NCI-H1105 treated with DMSO at 0.1 percent for 48 hours (cell line): ENCODE measurements at regions not wholly inside any gene's neighbourhood (a gene's known extent, or its start where the extent isn't known, plus 50 kb on each side); places are given as distances from the start of the nearest gene placed in this dataset.
"Not testable (repeated sequence)": the region's sequence is repeated elsewhere in the genome, so short reads cannot be mapped to it uniquely, and the experiment has no call there.

Source experiments
- DNase-seq: peaks from one replicate; lab custom pipeline; 2025; lab: John Stamatoyannopoulos, UW

DNA sequence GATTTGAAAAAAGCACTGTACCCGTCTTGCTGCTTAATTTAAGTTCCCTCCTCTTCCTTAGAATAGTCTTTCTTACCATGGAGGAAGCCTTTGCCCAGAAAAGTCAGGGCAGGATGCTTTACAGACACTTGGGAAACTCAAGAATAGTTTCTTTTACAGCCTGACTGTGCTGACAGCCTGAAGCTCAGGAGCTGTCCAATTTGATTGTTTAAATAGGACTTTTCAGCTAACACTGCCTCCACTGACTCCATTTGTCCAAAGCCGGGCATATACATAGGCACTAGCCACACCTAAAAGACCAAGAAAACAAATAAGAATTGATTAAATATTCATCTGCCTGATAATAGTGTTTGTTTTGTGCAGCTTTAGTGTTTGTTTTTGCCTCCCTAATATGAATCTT, 110.9 kb upstream of the L3MBTL4 start:
- DNase-seq: no peak

GRCh38 chr18:6537475-6537874, 122.8 kb upstream of the L3MBTL4 start:
- no peak for DNase-seq

GRCh38 chr18:6541131-6541679, 126.5 kb upstream of the L3MBTL4 start:
- DNase-seq: not testable (repeated sequence)

GRCh38 chr18:6542296-6542695, 127.6 kb upstream of the L3MBTL4 start:
- no peak for DNase-seq

- peak; percentile 45 for DNase-seq
These were observed 128.7 kb upstream of the L3MBTL4 start for GRCh38 chr18:6543330-6543908.

DNA sequence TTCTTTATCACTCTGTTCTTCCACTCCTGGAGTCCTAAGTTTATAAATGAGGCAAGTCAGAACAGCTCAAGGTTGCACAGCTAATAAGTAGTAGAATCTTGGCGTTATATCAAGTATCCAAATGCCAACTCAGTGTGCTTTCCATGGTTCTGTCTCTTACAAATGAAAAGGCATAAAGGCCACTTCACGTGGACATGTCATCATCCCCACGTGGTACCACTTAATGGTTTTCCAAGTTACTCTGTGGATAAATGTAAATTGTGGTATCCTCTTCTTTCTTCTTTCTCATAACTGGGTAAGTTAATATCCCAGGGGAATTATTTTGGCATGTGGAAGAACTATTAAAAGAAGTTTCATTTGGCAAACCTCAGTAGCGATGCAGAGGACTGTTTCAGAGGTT, 131.5 kb upstream of the L3MBTL4 start:
- no peak for DNase-seq

- no peak for DNase-seq
These were observed 132.8 kb upstream of the L3MBTL4 start for GRCh38 chr18:6547476-6547875.

- DNase-seq: no peak
These were observed 138.7 kb upstream of the L3MBTL4 start for GRCh38 chr18:6553234-6553900.

- no peak for DNase-seq
These were observed 142.5 kb upstream of the L3MBTL4 start for GRCh38 chr18:6557057-6557769.

- DNase-seq: no peak
These were observed 143.1 kb upstream of the L3MBTL4 start for GRCh38 chr18:6557770-6558248.

DNA sequence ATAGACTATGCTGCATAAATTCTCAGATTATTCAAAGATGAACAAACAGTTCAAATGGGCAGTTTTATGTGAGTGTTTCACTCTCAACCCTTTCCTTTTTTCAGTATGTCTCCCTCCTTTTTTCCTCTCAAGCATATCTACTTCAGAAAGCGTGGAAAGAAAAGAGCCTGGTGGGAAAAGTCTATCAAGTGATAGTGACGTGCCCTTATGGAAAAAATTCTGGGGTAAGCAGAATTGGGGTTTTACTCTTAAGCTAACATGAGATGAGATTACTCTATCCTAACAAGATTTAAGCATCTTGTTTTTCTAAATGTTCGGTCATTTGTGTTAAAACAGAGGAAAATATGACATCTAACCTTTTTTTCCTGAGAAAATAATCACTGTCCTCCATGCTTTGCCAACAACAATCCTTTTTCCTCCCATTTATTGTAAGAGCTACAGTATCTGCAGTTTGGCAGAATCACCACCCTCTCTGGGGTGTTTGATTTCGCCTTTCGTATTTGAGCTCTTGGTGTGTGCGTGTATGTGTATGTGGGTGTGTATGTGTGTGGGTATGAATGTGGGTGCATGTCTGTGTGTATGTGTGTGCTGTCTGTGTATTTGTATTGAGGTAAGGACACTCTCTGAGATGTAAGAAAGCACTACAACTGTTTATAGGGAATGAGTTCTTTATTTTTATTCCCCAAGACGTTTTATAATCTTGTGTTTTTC, 143.9 kb upstream of the L3MBTL4 start:
- DNase-seq: no peak

GRCh38 chr18:6559296-6559695, 144.6 kb upstream of the L3MBTL4 start:
- no peak for DNase-seq

GRCh38 chr18:6561016-6561415, 146.3 kb upstream of the L3MBTL4 start:
- DNase-seq: no peak

DNA sequence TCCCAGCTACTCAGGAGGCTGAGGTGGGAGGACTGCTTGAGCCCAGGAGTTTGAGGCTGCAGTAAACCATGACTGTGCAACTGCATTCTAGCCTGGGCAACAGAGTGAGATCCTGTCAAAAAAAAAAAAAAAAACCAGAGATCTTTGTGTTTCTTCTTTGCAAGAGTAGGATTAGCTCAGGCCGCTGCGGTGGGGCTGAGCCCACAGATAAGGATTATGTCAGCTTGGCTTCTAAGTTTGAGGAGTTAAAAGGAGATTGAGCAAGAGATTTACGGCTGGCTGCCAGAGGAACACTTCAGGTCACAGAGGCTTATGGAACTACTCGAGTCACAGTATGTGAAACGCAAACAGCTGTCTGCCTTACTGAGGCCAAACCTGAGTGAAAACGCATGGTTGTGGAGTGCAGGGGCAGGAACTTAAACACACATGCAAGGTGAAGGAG, 146.7 kb upstream of the L3MBTL4 start:
- no peak for DNase-seq

- DNase-seq: no peak
These were observed 147.2 kb upstream of the L3MBTL4 start for GRCh38 chr18:6561862-6562291.

DNA sequence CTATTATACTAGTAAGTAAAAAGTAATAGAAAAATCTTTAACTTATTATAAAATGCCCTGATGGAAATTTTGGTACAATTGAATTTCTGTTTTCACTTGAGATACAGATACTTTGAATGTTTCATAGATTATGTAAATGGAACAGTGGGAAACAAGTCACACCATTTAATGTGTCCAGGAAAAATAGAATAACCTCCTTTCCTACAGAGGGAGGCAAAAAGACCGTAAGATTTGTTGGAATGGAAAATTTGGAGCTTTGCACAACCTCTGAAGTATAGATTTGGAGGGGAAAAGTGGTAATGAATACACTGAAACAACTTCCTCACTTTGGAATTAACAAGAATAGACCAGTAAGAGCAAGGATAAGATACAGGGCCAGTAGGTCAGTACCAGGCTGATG, 149.2 kb upstream of the L3MBTL4 start:
- no peak for DNase-seq

- DNase-seq: no peak
These were observed 150.5 kb upstream of the L3MBTL4 start for GRCh38 chr18:6564950-6565814.

GRCh38 chr18:6565815-6566081, 151.0 kb upstream of the L3MBTL4 start:
- no peak for DNase-seq

DNA sequence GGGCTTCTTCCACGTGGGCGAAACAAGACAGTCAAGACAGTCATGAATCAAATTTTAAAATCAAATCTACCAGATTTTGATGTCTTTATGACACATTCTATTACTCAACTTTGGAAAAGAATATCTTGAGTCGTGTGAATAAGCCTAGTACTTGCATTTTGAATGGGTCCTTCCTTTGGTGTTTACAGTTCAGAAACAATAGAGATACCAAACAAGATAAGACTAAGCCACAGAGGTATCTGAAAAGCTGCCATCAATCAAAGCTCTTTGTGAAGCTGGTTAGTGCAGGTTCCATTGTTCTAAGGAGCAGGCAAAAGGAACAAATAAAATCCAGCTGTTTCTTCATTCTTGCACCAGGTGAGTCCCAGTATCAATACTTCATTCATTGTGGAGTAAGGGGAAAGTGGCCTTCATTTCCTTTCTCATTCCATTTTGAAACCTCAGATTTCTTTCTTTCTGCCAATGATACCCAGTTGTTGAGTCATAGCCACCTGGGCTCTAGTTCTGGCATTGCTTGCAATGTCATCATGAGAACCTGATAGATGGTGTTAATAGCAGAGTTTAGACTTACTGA, 151.7 kb upstream of the L3MBTL4 start:
- no peak for DNase-seq

- no peak for DNase-seq
These were observed 155.1 kb upstream of the L3MBTL4 start for GRCh38 chr18:6569813-6570212.

DNA sequence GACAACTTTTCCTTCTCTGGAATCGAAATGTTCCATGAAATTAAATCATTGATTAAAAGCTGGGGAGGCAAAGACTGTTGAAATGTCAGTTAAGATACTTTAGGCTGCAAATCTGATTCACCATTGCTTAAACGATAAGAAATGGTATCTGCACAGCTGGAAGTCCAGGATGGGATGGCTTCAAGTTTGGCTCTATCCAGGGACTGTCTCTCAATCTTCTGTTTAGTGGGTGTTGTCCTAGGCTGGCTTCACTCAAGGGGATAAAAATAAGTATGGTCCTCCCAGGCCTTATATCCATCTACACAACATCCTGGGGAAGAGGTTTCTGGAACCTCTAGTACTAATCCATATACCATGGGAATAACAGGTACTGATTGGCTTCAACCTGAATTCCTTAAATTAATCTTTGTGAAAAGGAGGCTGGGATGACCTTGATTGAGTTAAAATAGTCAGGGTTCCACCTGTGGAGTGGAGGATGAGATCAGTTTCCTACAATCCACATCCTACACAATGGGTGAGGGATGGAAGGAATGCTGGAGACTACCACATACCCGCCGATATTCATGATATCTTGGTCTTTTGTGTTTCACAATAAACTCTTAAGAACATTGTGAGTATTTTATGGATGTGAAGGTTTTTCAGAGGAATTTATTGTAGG, 156.0 kb upstream of the L3MBTL4 start:
- no peak for DNase-seq
